ENCODE measurements at regions not wholly inside any gene's neighbourhood (a gene's known extent, or its start where the extent isn't known, plus 50 kb on each side); places are given as distances from the start of the nearest gene placed in this dataset.

GRCh38 chr22:49331223-49331815 is 496.4 kb downstream of the BRD1 start:
- DNase-seq (no peak), ATAC-seq (no peak)
- H3K4me3 ChIP-seq, result no peak overlapping the region
- H3K4me1 ChIP-seq, result no peaks in the 10 kb centered on the region
- peaks cover 0 to 35% of the 10 kb centered on the region in 2 donors for H3K27me3 ChIP-seq
- intact Hi-C loops (cut with DNase I), result no loop called here
- H3K36me3 ChIP-seq, result no peaks in the 10 kb centered on the region
- no peak for TF ChIP-seq CTCF (IDR thresholded peaks at IDR 0.05)
- H3K9me3 ChIP-seq, result peaks cover 0 to 13% of the 10 kb centered on the region in 2 donors
- H3K27ac ChIP-seq, result no peak overlapping the region

GRCh38 chr22:49330421-49331222 is 497.1 kb downstream of the BRD1 start:
- peaks cover 0 to 15% of the 10 kb centered on the region in 2 donors for H3K9me3 ChIP-seq
- no peak for ATAC-seq
- H3K4me3 ChIP-seq, result no peak overlapping the region
- H3K36me3 ChIP-seq, result no peaks in the 10 kb centered on the region
- peaks cover 0 to 41% of the 10 kb centered on the region in 2 donors for H3K27me3 ChIP-seq
- H3K27ac ChIP-seq, result no peak overlapping the region
- DNase-seq, result peak in 1 of 4 donors; percentile 21
- TF ChIP-seq CTCF (IDR thresholded peaks at IDR 0.05), result no peak
- H3K4me1 ChIP-seq, result no peaks in the 10 kb centered on the region
- intact Hi-C loops (cut with DNase I), result no loop called here

- no peak overlapping the region for H3K27ac ChIP-seq
- no peaks in the 10 kb centered on the region for H3K36me3 ChIP-seq
- intact Hi-C loops (cut with DNase I), result no loop called here
- peaks cover 0 to 15% of the 10 kb centered on the region in 2 donors for H3K9me3 ChIP-seq
- H3K4me1 ChIP-seq, result no peaks in the 10 kb centered on the region
- H3K27me3 ChIP-seq, result peaks cover 0 to 41% of the 10 kb centered on the region in 2 donors
- H3K4me3 ChIP-seq, result no peak overlapping the region
- ATAC-seq (no peak), DNase-seq (peak in 1 of 4 donors; percentile 16)
- no peak for TF ChIP-seq CTCF (IDR thresholded peaks at IDR 0.05)
These were observed 498.0 kb downstream of the BRD1 start for GRCh38 chr22:49329636-49330035.

GRCh38 chr22:49328630-49329405 is 498.9 kb downstream of the BRD1 start:
- TF ChIP-seq CTCF (IDR thresholded peaks at IDR 0.05), result no peak
- ATAC-seq (no peak), DNase-seq (no peak)
- Histone ChIP-seq H3K4me3 (no peak overlapping the region), H3K9me3 (peaks cover 0 to 15% of the 10 kb centered on the region in 2 donors), H3K4me1 (no peaks in the 10 kb centered on the region), H3K27ac (no peak overlapping the region), H3K27me3 (peaks cover 0 to 41% of the 10 kb centered on the region in 2 donors), H3K36me3 (no peaks in the 10 kb centered on the region)
- intact Hi-C loops (cut with DNase I), result no loop called here

GRCh38 chr22:49328118-49328475 is 499.6 kb downstream of the BRD1 start:
- Histone ChIP-seq H3K9me3 (peaks cover 0 to 15% of the 10 kb centered on the region in 2 donors), H3K27ac (no peak overlapping the region), H3K27me3 (peaks cover 0 to 41% of the 10 kb centered on the region in 2 donors), H3K4me1 (no peaks in the 10 kb centered on the region), H3K4me3 (no peak overlapping the region), H3K36me3 (no peaks in the 10 kb centered on the region)
- no peak for TF ChIP-seq CTCF (IDR thresholded peaks at IDR 0.05)
- ATAC-seq, result no peak
- intact Hi-C loops (cut with DNase I), result no loop called here
- peak in 1 of 4 donors; percentile 6 for DNase-seq

All from left lung (tissue), 4 donors.